ENCODE measurements at regions not wholly inside any gene's neighbourhood (a gene's known extent, or its start where the extent isn't known, plus 50 kb on each side); places are given as distances from the start of the nearest gene placed in this dataset.

DNA sequence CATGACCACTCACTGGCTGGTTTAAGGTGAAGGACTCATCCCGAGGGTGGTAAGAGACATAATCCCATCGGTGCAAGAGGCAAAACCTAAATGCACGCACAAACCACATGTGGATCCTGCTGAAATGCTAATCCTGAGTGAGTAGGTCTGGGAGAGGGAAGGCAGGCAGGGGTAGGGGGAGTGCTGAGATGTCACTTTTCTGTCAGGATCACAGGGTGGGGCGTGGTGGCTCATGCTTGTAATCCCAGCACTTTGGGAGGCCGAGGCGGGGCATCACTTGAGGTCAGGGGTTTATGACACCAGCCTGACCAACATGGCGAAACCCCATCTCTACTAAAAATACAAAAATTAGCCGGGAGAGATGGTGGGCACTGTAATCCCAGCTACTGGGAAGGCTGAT lies 97.7 kb upstream of the SRSF6 start:
- TF ChIP-seq POLR2AphosphoS5 (IDR thresholded peaks at IDR 0.05; ENCODE audit: low read depth, low read length) (no peak), FOXP2 (optimal IDR thresholded peaks at IDR 0.05; ENCODE audit: borderline replicate concordance, extremely low read depth, extremely low read length, insufficient read depth) (no peak), SIN3A (IDR thresholded peaks at IDR 0.05; ENCODE audit: borderline replicate concordance, insufficient read depth, low read length) (no peak), TAF1 (IDR thresholded peaks at IDR 0.05; ENCODE audit: borderline replicate concordance, insufficient read depth, low read length) (no peak)
- TF ChIP-seq, protein P1, sequence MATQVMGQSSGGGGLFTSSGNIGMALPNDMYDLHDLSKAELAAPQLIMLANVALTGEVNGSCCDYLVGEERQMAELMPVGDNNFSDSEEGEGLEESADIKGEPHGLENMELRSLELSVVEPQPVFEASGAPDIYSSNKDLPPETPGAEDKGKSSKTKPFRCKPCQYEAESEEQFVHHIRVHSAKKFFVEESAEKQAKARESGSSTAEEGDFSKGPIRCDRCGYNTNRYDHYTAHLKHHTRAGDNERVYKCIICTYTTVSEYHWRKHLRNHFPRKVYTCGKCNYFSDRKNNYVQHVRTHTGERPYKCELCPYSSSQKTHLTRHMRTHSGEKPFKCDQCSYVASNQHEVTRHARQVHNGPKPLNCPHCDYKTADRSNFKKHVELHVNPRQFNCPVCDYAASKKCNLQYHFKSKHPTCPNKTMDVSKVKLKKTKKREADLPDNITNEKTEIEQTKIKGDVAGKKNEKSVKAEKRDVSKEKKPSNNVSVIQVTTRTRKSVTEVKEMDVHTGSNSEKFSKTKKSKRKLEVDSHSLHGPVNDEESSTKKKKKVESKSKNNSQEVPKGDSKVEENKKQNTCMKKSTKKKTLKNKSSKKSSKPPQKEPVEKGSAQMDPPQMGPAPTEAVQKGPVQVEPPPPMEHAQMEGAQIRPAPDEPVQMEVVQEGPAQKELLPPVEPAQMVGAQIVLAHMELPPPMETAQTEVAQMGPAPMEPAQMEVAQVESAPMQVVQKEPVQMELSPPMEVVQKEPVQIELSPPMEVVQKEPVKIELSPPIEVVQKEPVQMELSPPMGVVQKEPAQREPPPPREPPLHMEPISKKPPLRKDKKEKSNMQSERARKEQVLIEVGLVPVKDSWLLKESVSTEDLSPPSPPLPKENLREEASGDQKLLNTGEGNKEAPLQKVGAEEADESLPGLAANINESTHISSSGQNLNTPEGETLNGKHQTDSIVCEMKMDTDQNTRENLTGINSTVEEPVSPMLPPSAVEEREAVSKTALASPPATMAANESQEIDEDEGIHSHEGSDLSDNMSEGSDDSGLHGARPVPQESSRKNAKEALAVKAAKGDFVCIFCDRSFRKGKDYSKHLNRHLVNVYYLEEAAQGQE (IDR thresholded peaks at IDR 0.05; ENCODE audit: insufficient read depth in 1 of 2, low read depth in 2 of 2, low read length in 2 of 2): no peak

DNA sequence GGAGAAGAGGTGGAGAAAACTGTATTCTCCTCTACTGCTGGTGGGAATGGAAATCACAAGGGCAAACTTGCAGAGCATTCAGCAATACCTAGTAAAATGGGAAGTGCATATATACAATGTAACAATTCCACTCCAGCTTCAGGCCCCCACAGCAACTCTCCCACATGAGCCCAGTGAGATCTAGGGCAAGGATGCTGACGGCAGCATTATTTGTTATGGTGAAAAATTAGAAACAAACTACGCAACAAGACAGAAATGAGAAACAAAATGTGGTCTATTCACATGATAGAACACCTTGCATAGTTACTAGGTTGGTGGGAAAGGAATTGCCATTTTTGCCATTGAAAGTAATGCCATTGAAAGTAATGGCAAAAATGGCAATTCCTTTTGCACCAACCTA lies 98.9 kb upstream of the SRSF6 start:
- TF ChIP-seq FOXP2 (optimal IDR thresholded peaks at IDR 0.05; ENCODE audit: borderline replicate concordance, extremely low read depth, extremely low read length, insufficient read depth): no peak
- TF ChIP-seq SIN3A (IDR thresholded peaks at IDR 0.05; ENCODE audit: borderline replicate concordance, insufficient read depth, low read length): no peak
- no peak for TF ChIP-seq TAF1 (IDR thresholded peaks at IDR 0.05; ENCODE audit: borderline replicate concordance, insufficient read depth, low read length)
- TF ChIP-seq, protein P1 (IDR thresholded peaks at IDR 0.05; ENCODE audit: insufficient read depth in 1 of 2, low read depth in 2 of 2, low read length in 2 of 2): no peak
- TF ChIP-seq POLR2AphosphoS5 (IDR thresholded peaks at IDR 0.05; ENCODE audit: low read depth, low read length): no peak

DNA sequence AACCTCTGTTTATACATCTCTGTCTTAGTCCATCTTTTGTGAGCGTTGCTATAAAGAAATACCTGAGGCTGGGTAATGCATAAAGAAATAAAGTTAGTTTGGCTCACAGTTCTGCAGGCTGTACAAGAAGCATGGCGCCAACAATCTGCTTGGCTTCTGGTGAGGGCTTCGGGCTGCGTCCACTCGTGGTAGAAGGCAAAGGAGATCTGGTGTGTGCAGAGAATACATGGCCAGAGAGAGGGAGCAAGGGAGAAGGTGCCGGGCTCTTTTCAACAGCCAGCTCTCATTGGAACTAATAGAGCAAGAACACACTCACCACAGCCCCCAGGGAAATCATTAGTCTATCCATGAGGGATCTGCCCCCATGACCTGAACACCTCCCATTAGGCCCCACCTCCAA lies 100.3 kb upstream of the SRSF6 start:
- TF ChIP-seq POLR2AphosphoS5 (IDR thresholded peaks at IDR 0.05; ENCODE audit: low read depth, low read length) (no peak), SIN3A (IDR thresholded peaks at IDR 0.05; ENCODE audit: borderline replicate concordance, insufficient read depth, low read length) (no peak)

DNA sequence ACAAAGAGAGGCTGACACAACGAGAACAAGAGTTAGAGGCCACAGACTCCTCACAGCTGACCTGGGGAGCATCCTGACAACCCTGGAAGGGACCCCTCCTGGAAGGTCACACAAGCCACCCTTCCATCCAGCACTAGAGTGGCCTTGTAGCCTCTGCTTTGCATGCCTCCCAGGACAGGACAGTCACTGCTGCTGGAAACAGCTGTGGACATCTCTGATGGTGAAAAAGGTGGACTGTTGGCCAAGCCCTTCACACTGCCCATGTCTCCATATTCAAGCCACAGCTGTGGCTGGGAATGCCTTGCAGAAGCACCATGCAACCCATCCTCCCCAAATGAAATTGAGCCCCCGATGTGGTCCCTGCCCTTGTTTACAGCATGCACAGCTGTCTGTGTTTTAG lies 102.1 kb upstream of the SRSF6 start:
- TF ChIP-seq TAF1 (IDR thresholded peaks at IDR 0.05; ENCODE audit: borderline replicate concordance, insufficient read depth, low read length): no peak
- TF ChIP-seq FOXP2 (optimal IDR thresholded peaks at IDR 0.05; ENCODE audit: borderline replicate concordance, extremely low read depth, extremely low read length, insufficient read depth): no peak
- no peak for TF ChIP-seq SIN3A (IDR thresholded peaks at IDR 0.05; ENCODE audit: borderline replicate concordance, insufficient read depth, low read length)
- TF ChIP-seq POLR2AphosphoS5 (IDR thresholded peaks at IDR 0.05; ENCODE audit: low read depth, low read length): no peak
- TF ChIP-seq, protein P1 (IDR thresholded peaks at IDR 0.05; ENCODE audit: insufficient read depth in 1 of 2, low read depth in 2 of 2, low read length in 2 of 2): no peak

DNA sequence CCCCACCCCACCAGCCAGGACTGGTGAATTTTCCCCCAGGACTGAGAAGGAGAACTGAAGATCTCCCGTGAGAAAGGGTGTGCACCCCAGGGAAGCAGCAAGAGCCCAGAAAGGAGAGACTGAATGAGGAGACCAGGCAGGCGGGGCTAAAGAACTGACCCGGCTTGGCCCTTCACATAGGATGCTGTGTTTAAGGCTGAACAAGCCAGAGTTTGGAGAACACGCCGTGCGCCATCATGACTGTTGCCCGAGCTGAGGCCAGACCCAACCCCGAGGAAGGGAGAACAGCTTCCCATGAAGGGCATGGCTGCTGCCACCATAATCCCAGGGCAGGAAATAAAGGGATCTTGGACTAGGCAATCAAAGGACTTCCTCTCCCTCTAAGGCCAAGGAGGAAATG lies 104.7 kb upstream of the SRSF6 start:
- TF ChIP-seq FOXP2 (optimal IDR thresholded peaks at IDR 0.05; ENCODE audit: borderline replicate concordance, extremely low read depth, extremely low read length, insufficient read depth): no peak
- TF ChIP-seq, protein P1 (IDR thresholded peaks at IDR 0.05; ENCODE audit: insufficient read depth in 1 of 2, low read depth in 2 of 2, low read length in 2 of 2): no peak
- TF ChIP-seq TAF1 (IDR thresholded peaks at IDR 0.05; ENCODE audit: borderline replicate concordance, insufficient read depth, low read length): no peak
- TF ChIP-seq SIN3A (IDR thresholded peaks at IDR 0.05; ENCODE audit: borderline replicate concordance, insufficient read depth, low read length): no peak
- no peak for TF ChIP-seq POLR2AphosphoS5 (IDR thresholded peaks at IDR 0.05; ENCODE audit: low read depth, low read length)

Measured in PFSK-1 (cell line).